Fibroblast of lung (primary cell): ENCODE measurements at regions not wholly inside any gene's neighbourhood (a gene's known extent, or its start where the extent isn't known, plus 50 kb on each side); places are given as distances from the start of the nearest gene placed in this dataset.

ENCODE experiments used
- DNase-seq, 2 donors: peaks; one replicate each; pipeline versions ENCODE4 v3.0.0 to v3.0.0-alpha.2; 2010; ENCODE audit warnings: low read depth in 2 of 2
- H2AFZ ChIP-seq: 2 replicates; pipeline ENCODE4 v1.5.1; 2012; ENCODE audit warnings: low read length, control low read depth, inconsistent platforms
- H3K27ac ChIP-seq: 2 replicates; pipeline ENCODE4 v1.5.1; 2011; ENCODE audit warnings: low read length, control low read depth; ENCODE audit not compliant: insufficient read depth
- H3K27me3 ChIP-seq: 2 replicates; pipeline ENCODE4 v1.5.1; 2011; ENCODE audit warnings: mild to moderate bottlenecking, low read length; ENCODE audit not compliant: control insufficient read depth, insufficient read depth
- H3K36me3 ChIP-seq: 2 replicates; pipeline ENCODE4 v1.5.1; 2011; ENCODE audit warnings: low read length; ENCODE audit not compliant: control insufficient read depth, insufficient read depth
- H3K4me1 ChIP-seq: 2 replicates; pipeline ENCODE4 v1.5.1; 2011; ENCODE audit warnings: low read length; ENCODE audit not compliant: control insufficient read depth, insufficient read depth; ENCODE audit errors: extremely low read depth
- H3K4me2 ChIP-seq: 2 replicates; pipeline ENCODE4 v1.5.1; 2011; ENCODE audit warnings: low read length, control low read depth; ENCODE audit not compliant: insufficient read depth; ENCODE audit errors: extremely low read depth
- H3K4me3 ChIP-seq, 4 experiments: fragments of 200-600 bp in 1 of 4; sonication (generic) in 1 of 4; replicated peaks in 1 of 4; 2 replicates each; pipeline ENCODE4 v1.5.1; 2011 to 2016; ENCODE audit warnings: low read length in 4 of 4, low read depth in 3 of 4, mild to moderate bottlenecking in 3 of 4, control low read depth in 2 of 4, inconsistent platforms in 1 of 4, mixed read lengths in 1 of 4; ENCODE audit not compliant: insufficient read depth in 1 of 4; ENCODE audit errors: control extremely low read depth in 1 of 4
- H3K79me2 ChIP-seq: 2 replicates; pipeline ENCODE4 v1.5.1; 2012; ENCODE audit warnings: mild to moderate bottlenecking, low read length, inconsistent platforms; ENCODE audit not compliant: control insufficient read depth, insufficient read depth
- H3K9ac ChIP-seq: 2 replicates; pipeline ENCODE4 v1.5.1; 2011; ENCODE audit warnings: mild to moderate bottlenecking, low read length, control low read depth; ENCODE audit not compliant: insufficient read depth
- H3K9me3 ChIP-seq: 2 replicates; pipeline ENCODE4 v1.5.1; 2012; ENCODE audit warnings: low read depth, low read length; ENCODE audit not compliant: control insufficient read depth, insufficient read depth
- H4K20me1 ChIP-seq: 2 replicates; pipeline ENCODE4 v1.5.1; 2011; ENCODE audit warnings: low read length; ENCODE audit not compliant: control insufficient read depth, insufficient read depth; ENCODE audit errors: extremely low read depth
- CTCF ChIP-seq, 2 donors: IDR thresholded peaks in 1 of 2; conservative IDR thresholded peaks in 1 of 2; 1 replicate in 1 of 2; 2 replicates in 1 of 2; pipeline ENCODE4 v1.5.1; 2011 to 2012; ENCODE audit warnings: low read length in 2 of 2, control low read depth in 1 of 2, inconsistent platforms in 1 of 2, low read depth in 1 of 2, mild to moderate bottlenecking in 1 of 2
- EZH2 ChIP-seq: IDR thresholded peaks from 2 replicates; pipeline ENCODE4 v1.5.1; 2012; ENCODE audit warnings: low read length, control low read depth, mild to moderate bottlenecking; ENCODE audit errors: missing control alignments

GRCh38 chr20:56925831-56926170, 296.7 kb downstream of the TFAP2C start:
- H3K36me3 ChIP-seq: no peaks in the 10 kb centered on the region
- no peak overlapping the region for H3K4me3 ChIP-seq
- TF ChIP-seq EZH2: no peak
- no peak overlapping the region for H3K4me2 ChIP-seq
- no peak overlapping the region for H3K9ac ChIP-seq
- H3K27me3 ChIP-seq: peaks cover 17% of the 10 kb centered on the region
- no peak overlapping the region for H3K27ac ChIP-seq
- no peaks in the 10 kb centered on the region for H3K4me1 ChIP-seq
- H4K20me1 ChIP-seq: no peaks in the 10 kb centered on the region
- no peaks in the 10 kb centered on the region for H3K9me3 ChIP-seq
- DNase-seq: no peak
- no peak overlapping the region for H2AFZ ChIP-seq
- H3K79me2 ChIP-seq: no peaks in the 10 kb centered on the region

- H2AFZ ChIP-seq: no peak overlapping the region
- H3K4me1 ChIP-seq: no peaks in the 10 kb centered on the region
- no peak overlapping the region for H3K27ac ChIP-seq
Measured at GRCh38 chr20:56926501-56926900, 297.4 kb downstream of the TFAP2C start.

GRCh38 chr20:56927127-56927526, 298.0 kb downstream of the TFAP2C start:
- Histone ChIP-seq H3K27me3 (peaks cover 17% of the 10 kb centered on the region), H3K4me3 (no peak overlapping the region), H2AFZ (no peak overlapping the region), H3K4me2 (no peak overlapping the region), H3K79me2 (no peaks in the 10 kb centered on the region), H4K20me1 (no peaks in the 10 kb centered on the region), H3K9me3 (no peaks in the 10 kb centered on the region), H3K27ac (no peak overlapping the region), H3K9ac (no peak overlapping the region), H3K4me1 (no peaks in the 10 kb centered on the region), H3K36me3 (no peaks in the 10 kb centered on the region)
- TF ChIP-seq CTCF (conservative IDR thresholded peaks at IDR 0.05 in 1 of 2, IDR thresholded peaks at IDR 0.05 in 1 of 2; ENCODE audit: low read depth in 1 of 2, low read length in 2 of 2) (no peak), EZH2 (no peak)
- DNase-seq: no peak

More at GRCh38 chr20:56926501-56926900, 297.4 kb downstream of the TFAP2C start:
- no peak for DNase-seq
- Histone ChIP-seq H3K9me3 (no peaks in the 10 kb centered on the region), H3K79me2 (no peaks in the 10 kb centered on the region), H3K9ac (no peak overlapping the region), H3K27me3 (peaks cover 17% of the 10 kb centered on the region), H3K4me2 (no peak overlapping the region), H3K4me3 (no peak overlapping the region), H3K36me3 (no peaks in the 10 kb centered on the region), H4K20me1 (no peaks in the 10 kb centered on the region)
- TF ChIP-seq EZH2 (no peak), CTCF (conservative IDR thresholded peaks at IDR 0.05 in 1 of 2, IDR thresholded peaks at IDR 0.05 in 1 of 2; ENCODE audit: low read depth in 1 of 2, low read length in 2 of 2) (no peak)
